ENCODE measurements at regions not wholly inside any gene's neighbourhood (a gene's known extent, or its start where the extent isn't known, plus 50 kb on each side); places are given as distances from the start of the nearest gene placed in this dataset.

DNA sequence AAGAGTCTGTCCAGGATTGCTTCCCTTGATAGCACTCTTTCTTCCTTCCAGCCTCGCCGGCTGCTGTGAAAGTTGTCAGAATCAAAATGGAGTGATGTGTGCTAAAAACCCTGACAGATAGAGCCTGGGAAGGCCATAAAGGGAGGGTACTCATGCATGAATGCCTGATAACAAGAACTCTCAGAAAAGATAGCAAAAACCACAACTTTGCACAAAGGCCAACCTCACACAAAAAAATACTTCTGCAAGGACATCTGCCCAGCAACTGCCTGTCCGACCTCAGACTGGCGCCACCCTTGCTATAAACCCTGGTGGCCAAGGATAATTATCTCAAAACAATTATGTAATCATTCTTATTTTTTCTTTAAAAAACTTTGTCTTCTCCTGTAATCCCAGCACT lies 133.2 kb upstream of the SVIL start:
- Mint-ChIP-seq H3K4me3 (no peak overlapping the region), H3K27ac (no peak overlapping the region), H3K27me3 (peaks cover 3% of the 10 kb centered on the region), H3K9me3 (ENCODE audit: insufficient read depth) (peaks cover 3% of the 10 kb centered on the region), H3K4me1 (peaks cover 4% of the 10 kb centered on the region)
- H3K9me3 ChIP-seq (ENCODE audit: control extremely low read depth in 1 of 3, control insufficient read depth in 2 of 3, insufficient read depth in 1 of 3, low read length in 2 of 3): peaks cover 0 to 3% (median 0%) of the 10 kb centered on the region in 3 donors
- H3K4me3 ChIP-seq (ENCODE audit: control extremely low read depth in 1 of 5, extremely low read depth in 1 of 5, insufficient read depth in 1 of 5, low read depth in 2 of 5, low read length in 4 of 5): no peak overlapping the region
- no peak for TF ChIP-seq EZH2 (IDR thresholded peaks at IDR 0.05; ENCODE audit: borderline replicate concordance, insufficient read depth, low read depth, low read length, poor library complexity, severe bottlenecking)
- TF ChIP-seq, protein P1, sequence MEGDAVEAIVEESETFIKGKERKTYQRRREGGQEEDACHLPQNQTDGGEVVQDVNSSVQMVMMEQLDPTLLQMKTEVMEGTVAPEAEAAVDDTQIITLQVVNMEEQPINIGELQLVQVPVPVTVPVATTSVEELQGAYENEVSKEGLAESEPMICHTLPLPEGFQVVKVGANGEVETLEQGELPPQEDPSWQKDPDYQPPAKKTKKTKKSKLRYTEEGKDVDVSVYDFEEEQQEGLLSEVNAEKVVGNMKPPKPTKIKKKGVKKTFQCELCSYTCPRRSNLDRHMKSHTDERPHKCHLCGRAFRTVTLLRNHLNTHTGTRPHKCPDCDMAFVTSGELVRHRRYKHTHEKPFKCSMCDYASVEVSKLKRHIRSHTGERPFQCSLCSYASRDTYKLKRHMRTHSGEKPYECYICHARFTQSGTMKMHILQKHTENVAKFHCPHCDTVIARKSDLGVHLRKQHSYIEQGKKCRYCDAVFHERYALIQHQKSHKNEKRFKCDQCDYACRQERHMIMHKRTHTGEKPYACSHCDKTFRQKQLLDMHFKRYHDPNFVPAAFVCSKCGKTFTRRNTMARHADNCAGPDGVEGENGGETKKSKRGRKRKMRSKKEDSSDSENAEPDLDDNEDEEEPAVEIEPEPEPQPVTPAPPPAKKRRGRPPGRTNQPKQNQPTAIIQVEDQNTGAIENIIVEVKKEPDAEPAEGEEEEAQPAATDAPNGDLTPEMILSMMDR (IDR thresholded peaks at IDR 0.05): no peak
- POLR2A ChIA-PET: no interaction called here
- H3K36me3 ChIP-seq (replicated peaks in 1 of 2; ENCODE audit: control extremely low read depth in 1 of 2, control insufficient read depth in 1 of 2, extremely low read depth in 1 of 2, insufficient read depth in 2 of 2, low read length in 1 of 2): no peaks in the 10 kb centered on the region
- no peak overlapping the region for H3K27ac ChIP-seq (ENCODE audit: low read length in 2 of 2)
- CTCF ChIA-PET: no interaction called here
- WGBS (ENCODE audit: insufficient coverage): 20% methylated on average over 1 of the region's 4 CpGs
- H2AFZ ChIP-seq (ENCODE audit: insufficient read depth, low read depth, low read length, poor library complexity, severe bottlenecking): no peak overlapping the region
- intact Hi-C loops (cut with micrococcal nuclease): no loop called here
- peaks cover 0 to 4% of the 10 kb centered on the region in 2 donors for H3K4me1 ChIP-seq (ENCODE audit: control insufficient read depth in 2 of 2, insufficient read depth in 2 of 2, low read length in 2 of 2)
- H4K20me1 ChIP-seq (ENCODE audit: control insufficient read depth, insufficient read depth, low read length, poor library complexity, severe bottlenecking): no peaks in the 10 kb centered on the region
- DNase-seq (no peak), ATAC-seq (ENCODE audit: low read depth) (no peak)
- no peak overlapping the region for H3K4me2 ChIP-seq (replicated peaks; ENCODE audit: low read depth, low read length, poor library complexity, severe bottlenecking)
- no peaks in the 10 kb centered on the region for H3K79me2 ChIP-seq (ENCODE audit: control insufficient read depth, insufficient read depth, low read length)
- H3K9ac ChIP-seq (ENCODE audit: low read length): no peak overlapping the region
- no peaks in the 10 kb centered on the region for H3K27me3 ChIP-seq (replicated peaks in 1 of 4; ENCODE audit: control extremely low read depth in 1 of 4, control insufficient read depth in 3 of 4, insufficient read depth in 4 of 4, low read length in 3 of 4)

DNA sequence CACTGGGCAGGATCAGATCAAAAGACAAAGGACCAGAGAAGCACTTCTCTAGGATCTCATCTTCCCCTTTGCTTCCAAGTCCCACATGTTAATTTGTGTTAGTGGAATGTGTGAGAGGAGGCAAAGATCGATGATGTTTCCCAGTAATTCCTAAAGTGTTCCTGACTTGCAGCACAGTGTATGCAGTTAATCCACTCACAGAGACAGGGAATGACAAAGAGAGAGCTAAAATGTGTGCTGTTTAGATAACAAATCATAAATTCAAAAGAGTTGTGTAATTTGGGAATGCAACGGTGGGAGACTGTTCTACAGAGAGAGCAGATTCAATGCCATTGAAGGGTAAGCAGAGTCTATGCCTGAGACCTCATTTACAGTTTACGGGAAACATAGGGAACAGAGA lies 132.0 kb upstream of the SVIL start:
- WGBS (ENCODE audit: insufficient coverage): 100% methylated on average over 1 of the region's 3 CpGs
- H3K9me3 Mint-ChIP-seq (ENCODE audit: insufficient read depth): no peaks in the 10 kb centered on the region
- no peaks in the 10 kb centered on the region for H3K4me1 Mint-ChIP-seq
- no peak overlapping the region for H3K4me2 ChIP-seq (replicated peaks; ENCODE audit: low read depth, low read length, poor library complexity, severe bottlenecking)
- H4K20me1 ChIP-seq (ENCODE audit: control insufficient read depth, insufficient read depth, low read length, poor library complexity, severe bottlenecking): no peaks in the 10 kb centered on the region
- H3K27ac Mint-ChIP-seq: no peak overlapping the region
- H2AFZ ChIP-seq (ENCODE audit: insufficient read depth, low read depth, low read length, poor library complexity, severe bottlenecking): no peak overlapping the region
- TF ChIP-seq, protein P1 (IDR thresholded peaks at IDR 0.05): no peak
- CTCF ChIA-PET: interaction anchor here (0.6 kb wide), 1 partner anchor 196 kb away, joined by 3 read pairs; no protein-coding TSS in a partner anchor
- H3K27me3 ChIP-seq (replicated peaks in 1 of 4; ENCODE audit: control extremely low read depth in 1 of 4, control insufficient read depth in 3 of 4, insufficient read depth in 4 of 4, low read length in 3 of 4): no peaks in the 10 kb centered on the region
- no peak overlapping the region for H3K27ac ChIP-seq (ENCODE audit: low read length in 2 of 2)
- no peak for DNase-seq
- no peaks in the 10 kb centered on the region for H3K36me3 ChIP-seq (replicated peaks in 1 of 2; ENCODE audit: control extremely low read depth in 1 of 2, control insufficient read depth in 1 of 2, extremely low read depth in 1 of 2, insufficient read depth in 2 of 2, low read length in 1 of 2)
- no peak overlapping the region for H3K9ac ChIP-seq (ENCODE audit: low read length)
- H3K27me3 Mint-ChIP-seq: peaks cover 3% of the 10 kb centered on the region
- intact Hi-C loops (cut with micrococcal nuclease): no loop called here
- no peaks in the 10 kb centered on the region for H3K79me2 ChIP-seq (ENCODE audit: control insufficient read depth, insufficient read depth, low read length)
- no peak for ATAC-seq (ENCODE audit: low read depth)
- H3K4me3 ChIP-seq (ENCODE audit: control extremely low read depth in 1 of 5, extremely low read depth in 1 of 5, insufficient read depth in 1 of 5, low read depth in 2 of 5, low read length in 4 of 5): no peak overlapping the region
- H3K4me3 Mint-ChIP-seq: no peak overlapping the region
- peaks cover 0 to 3% (median 0%) of the 10 kb centered on the region in 3 donors for H3K9me3 ChIP-seq (ENCODE audit: control extremely low read depth in 1 of 3, control insufficient read depth in 2 of 3, insufficient read depth in 1 of 3, low read length in 2 of 3)
- POLR2A ChIA-PET: no interaction called here
- no peaks in the 10 kb centered on the region for H3K4me1 ChIP-seq (ENCODE audit: control insufficient read depth in 2 of 2, insufficient read depth in 2 of 2, low read length in 2 of 2)

Data from B cell (primary cell).